ENCODE measurements at regions not wholly inside any gene's neighbourhood (a gene's known extent, or its start where the extent isn't known, plus 50 kb on each side); places are given as distances from the start of the nearest gene placed in this dataset.
"Not testable (repeated sequence)": the region's sequence is repeated elsewhere in the genome, so short reads cannot be mapped to it uniquely, and the experiment has no call there.

DNA sequence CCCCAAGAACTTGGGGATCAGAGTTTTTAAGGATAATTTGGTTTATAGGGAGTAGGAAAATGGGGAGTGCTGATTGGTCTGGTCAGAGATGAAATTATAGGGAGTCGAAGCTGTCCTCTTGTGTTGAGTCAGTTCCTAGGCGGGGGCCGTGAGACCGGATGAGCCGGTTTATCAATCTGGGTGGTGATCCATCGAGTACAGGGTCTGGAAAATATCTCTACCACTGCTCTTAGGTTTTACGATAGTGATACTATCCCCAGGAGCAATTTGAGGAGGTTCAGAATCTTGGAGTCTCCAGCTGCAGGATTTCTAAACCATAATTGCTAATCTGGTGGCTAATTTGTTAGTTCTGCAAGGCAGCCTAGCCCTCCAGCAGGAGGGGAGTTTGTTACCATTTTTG, 403.4 kb downstream of the CDH11 start:
- DNase-seq, result no peak

DNA sequence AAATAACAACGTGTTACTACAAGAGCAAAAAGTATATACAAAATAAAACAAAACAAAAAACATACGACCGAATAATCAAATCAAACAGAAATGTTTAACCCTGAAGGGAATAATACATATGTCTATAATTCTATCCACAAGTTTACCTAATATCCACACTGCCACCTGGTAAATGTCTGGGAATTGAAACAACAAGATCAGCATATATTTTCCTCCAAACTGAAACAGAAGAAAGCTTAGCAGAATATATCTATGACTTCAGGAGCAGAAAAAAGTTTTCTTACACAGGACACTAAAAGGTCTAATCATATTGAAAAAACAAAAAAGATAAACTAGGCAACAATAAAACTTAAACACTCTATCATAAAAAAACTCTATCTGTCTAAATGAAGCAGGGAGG, 404.0 kb downstream of the CDH11 start:
- DNase-seq, result no peak

DNA sequence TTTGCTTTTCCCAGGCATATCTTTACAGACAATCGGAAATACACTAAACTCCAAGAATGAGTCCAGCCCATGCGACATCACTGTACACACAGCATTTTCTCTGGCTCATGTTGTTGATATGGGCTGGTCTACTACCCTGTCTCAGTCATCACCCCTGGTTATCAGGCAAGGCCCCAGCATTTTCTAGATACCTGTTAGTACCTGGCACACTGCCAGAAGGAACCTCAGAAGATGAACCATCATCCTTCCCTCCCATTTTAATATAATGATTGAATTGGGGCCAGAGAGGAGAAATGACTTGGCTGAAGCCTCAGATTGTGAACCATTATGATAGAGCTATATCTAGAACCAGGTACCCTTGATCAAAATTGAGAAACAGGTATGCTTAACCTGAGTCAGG, 406.2 kb downstream of the CDH11 start:
- DNase-seq, result no peak

DNA sequence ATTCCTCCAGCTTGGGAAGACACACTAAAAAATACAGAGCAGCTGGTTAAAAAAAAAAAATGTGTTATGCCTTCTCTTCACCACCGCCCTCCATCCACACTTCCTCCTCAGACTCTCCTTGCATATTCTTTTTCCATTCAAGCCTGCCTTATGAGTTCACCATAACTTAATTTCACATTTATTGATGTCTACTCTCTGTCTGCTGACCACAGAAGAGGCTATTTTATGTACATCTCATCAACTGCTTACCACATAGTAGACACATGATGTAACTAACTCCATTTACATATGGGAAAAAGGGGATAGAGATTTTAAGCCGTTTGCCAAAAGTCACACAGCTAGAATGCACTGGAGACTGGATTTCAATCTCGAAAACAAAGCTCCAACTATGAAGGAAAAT, 409.8 kb downstream of the CDH11 start:
- no peak for DNase-seq

DNA sequence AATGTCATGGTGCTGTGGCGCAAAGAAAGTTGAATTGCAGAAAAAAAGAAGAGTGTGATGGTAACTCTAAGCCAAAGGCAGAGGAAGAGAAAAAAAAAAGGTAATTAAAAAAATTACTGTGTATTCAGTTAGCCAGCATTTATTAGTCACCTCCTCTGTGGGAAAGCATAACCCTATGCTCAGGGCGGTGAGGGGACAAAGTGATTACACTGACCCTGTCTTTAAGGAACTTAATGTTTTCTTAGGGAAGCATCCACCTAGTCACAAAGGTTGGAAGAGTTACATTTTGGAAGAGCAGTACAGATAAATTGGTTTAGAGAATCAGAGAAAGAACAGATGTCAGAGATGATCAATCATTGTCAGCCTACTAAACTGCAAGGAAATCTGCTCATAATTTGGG, 410.3 kb downstream of the CDH11 start:
- no peak for DNase-seq

DNA sequence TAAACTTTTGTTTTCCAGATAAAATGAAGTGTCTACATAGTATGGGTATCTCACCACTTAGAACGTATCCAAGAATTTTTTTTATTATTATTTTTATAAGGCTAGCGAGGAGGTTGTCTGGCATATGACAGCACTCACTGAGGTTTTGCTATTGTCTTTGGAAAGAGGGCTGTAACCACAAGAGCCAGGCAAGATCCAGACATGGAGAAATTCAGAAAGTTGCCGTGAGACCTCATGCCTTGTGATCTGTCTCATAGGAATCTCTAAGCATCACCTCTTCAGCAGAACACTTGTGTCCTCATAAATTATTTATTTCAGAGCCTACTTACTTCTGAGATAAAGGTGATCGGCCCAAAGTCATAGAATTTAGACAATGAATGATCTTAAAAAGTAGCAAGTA, 410.8 kb downstream of the CDH11 start:
- no peak for DNase-seq

DNA sequence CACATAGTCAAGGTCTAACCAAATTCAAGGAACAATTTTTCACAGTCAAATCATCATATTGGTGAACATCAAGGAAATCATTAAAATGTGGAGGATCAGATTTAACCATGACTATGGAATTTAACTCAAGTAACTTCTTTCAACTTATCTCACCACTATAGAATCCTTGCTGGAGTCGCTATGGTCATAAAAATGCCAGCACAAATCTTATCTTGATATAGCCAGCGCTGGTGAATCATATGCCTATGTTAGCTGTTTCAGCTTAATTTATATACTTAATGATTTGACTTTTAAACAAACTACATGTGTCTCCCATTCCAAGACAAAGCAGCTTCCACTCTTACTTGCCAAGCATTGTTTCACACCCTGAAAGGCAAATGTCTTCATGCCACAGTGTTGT, 416.4 kb downstream of the CDH11 start:
- DNase-seq, result no peak

DNA sequence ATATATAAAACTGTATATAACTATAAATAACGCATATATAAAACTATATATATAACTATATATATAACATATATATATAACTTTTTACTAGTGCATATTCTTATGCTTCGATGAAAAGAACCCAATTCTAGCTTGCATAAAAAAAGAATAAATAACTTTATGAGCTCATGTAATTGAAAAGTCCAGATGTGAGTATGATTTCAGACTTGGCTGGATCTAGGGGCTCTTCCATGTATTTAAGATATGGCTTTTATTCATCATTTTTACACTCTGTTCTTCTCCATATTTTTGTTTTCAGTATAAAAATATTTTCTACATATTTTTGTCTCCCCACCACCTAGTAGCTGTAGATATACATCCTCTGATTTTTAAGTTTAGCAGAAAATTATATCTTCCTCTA, 417.5 kb downstream of the CDH11 start:
- no peak for DNase-seq

DNA sequence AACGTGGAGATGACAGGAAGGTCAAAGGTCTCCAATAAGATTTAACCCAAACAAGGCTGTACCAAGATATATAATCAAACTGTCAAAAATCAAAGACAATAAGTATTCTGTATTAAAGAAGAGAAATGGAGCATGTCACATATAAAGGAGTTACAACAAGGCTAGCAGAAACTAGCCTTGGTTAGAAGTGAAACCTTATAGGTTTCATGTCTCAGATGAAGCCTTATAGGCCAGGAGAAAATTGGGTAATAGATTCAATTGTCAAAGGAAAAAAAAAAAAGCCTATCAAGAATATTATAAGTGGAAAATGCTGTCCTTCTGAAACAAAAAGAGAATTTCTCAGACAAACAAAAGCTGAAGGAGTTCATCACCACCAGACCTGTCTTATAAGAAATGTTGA, 419.4 kb downstream of the CDH11 start:
- DNase-seq, result no peak

DNA sequence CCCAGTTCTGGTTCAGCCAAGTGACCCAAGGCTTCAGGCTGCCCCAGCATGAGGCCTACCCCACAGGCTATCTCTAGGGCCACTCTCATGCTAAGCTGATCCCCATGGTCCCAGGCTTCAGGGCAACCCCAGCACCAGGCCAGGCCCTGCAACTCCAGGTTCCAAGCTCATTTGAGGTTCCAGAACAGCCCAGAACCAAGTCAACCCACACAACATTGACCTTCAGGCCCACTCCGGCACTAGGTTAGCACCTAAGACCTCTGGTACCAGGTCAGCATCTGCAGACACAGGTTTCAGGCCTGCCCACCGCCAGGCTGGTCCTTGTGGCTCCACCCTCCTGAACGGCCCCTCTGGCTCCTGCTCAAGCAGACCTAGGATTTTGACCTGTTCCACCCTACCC, 421.2 kb downstream of the CDH11 start:
- no peak for DNase-seq

DNA sequence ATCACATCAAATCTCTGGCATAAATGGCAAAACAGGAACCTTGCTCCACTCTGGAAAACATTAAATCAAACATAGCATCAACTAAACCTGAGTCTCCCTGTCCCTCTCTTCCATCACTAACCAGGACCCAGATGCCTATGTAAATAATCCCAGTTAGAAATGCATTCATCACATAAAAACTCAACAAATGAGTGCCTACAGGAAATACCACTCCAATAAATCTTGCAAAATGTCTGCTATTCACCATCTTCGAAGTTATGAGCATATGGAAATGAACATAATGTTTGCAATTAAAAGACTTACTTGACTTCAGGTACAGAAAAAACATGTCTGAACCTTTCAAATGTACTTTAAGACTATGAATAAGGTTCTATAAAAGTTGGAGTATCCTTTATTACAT, 425.0 kb downstream of the CDH11 start:
- no peak for DNase-seq

DNA sequence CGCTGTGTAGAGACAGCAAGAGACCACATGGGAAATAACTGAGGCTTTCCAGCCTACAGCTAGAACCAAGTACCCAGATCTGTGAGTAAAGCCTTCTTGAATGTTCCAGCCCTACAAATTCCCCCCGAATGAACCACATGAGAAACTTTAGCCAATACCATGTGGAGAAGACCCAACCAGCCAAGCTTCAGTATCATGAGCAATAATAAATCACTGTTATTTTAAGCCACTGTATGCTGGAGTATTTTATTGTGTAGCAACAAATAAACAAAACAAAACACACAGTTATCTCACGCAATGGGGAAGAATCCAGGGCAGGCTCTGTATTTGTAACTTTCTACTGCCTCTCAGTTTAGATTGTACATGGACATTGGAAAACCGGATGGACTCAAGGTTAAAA, 426.2 kb downstream of the CDH11 start:
- DNase-seq, result no peak

DNA sequence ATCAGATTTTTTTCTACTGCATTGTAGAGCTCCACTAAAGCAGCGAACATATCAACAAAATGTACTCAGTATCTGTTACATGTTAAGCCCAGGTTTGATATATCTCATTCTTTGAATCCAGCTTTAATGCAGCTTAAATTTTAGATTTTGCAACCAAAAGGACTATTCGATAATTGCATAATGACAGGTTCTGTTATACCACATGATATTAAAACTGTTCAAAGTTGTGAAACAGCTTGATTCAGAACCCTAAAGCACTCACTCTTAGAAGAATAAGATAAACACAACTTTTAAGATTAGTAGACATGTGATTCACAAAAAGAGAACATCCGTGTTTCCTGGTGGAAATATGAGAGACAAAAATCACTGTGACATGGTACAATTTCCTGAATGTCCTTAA, 427.9 kb downstream of the CDH11 start:
- DNase-seq, result no peak

DNA sequence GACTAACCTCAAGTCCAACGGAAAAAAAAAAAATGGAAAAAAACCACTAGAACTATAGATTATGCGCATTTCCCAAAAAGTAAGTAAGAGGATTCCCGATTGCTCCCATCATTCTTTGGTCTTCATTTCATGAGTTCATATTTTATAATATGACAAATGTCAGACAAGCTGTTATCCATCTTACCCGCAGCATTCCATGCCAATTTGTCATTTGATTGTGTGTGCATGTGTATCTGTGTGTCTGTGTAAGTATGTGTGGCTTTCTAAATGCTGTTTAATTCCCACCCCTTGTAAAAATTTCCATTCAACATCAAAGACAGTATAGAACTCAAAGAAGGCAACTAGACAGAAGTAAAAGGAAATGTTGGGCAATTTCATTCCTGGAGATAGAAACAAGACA, 434.1 kb downstream of the CDH11 start:
- DNase-seq, result no peak

DNA sequence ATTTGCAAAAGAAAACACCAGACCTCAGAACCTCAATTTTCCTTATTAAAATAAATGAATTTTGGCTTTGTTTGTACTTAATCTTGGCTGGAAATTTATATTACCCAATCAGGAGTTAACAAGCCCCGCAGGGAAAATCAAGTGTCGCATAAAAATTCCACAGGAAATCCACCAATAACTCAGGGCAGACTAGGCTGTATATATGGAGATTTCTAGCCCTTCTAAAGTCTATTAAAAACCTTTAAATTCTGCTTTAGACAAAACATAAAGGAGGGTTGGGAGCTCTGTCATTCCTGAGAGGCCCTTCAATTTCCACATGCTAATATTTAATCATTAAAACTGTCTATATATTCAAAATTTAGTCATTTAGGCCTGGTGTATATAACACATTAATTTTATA, 434.7 kb downstream of the CDH11 start:
- DNase-seq, result no peak

DNA sequence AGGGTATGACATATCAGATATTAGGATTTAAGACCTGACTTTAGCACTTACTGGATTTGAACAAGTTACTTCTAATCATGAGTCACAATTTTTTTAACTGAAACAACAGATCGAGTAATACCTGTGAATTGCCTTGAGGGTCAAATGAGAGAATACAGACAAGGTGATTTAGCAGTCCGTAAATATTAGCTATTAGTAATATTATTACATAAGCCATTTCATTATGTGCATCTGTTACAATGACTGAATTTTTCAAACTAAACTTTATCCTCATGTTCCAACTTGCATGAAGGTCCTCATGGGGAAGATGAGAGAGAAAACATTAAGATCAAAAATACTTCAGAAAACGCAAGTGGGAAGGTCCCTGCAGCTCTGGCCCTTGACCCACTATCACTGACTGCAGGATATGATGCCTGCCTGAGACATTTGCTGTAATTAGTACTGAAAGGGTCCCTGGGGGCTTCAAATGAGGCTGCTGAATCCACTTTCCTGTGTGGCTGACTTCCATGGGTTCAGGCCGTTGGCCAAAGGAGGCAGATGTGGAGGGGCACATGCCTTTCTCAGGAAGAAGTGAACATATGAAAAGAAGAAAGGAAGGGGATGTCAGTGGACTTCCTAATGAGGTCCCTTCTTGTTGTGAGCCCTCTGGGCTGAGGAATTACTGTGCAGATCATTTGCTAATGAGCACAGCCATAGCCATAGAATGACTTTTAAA, 441.7 kb downstream of the CDH11 start:
- DNase-seq, result no peak

DNA sequence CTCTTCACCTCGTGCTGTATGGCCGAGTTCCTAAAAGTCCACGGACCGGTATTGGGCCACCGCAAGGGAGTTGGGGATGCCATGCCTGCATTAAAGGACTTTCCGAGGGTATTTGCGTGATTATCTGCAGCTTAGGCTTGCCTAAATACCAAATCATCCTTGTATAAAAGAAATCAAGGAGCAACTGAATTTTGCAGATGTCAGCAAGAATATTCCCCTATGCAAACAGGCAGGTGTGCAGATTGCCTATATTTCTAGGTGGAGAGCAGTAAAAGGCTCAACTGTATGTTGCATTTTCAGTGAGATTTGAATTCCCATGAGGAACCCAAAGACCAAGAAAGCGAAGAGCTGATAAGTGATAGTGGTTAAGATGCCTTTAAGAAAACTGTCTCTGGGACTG, 452.3 kb downstream of the CDH11 start:
- DNase-seq, result no peak

DNA sequence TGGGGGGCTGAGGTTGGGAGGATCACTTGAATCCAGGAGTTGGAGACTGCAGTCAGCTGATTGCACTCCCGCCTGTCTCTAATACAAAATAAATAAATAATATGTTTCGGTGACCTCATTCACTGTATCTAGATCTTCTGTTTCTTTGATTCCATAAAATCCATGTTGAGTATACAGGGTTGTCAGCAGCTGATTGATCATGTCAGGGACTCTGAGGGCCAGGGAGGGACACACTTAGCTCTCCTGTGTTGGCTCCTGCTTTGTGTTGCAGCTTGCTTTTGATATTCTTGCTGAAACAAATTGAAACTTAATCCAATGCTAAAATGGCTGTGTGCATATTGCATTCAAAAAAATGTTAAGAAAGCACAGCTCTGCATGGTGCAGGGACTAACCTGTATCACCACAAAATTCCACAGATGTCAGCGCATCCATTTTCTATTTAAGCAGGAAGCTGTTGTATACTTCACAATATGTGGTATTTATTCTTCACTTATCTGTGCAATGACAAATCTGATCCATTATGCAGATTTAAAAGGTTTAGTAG, 454.5 kb downstream of the CDH11 start:
- DNase-seq, result no peak

DNA sequence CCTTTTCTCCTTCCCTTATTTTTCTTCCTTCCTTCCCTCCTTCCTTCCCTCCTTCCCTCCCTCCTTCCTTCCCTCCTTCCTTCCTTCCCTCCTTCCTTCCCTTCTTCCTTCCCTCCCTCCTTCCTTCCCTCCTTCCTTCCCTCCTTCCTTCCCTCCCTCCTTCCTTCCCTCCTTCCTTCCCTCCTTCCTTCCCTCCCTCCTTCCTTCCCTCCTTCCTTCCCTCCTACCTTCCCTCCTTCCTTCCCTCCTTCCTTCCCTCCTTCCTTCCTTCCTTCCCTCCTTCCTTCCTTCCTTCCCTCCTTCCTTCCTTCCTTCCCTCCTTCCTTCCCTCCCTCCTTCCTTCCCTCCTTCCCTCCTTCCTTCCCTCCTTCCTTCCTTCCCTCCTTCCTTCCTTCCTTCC, 459.6 kb downstream of the CDH11 start:
- not testable (repeated sequence) for DNase-seq

DNA sequence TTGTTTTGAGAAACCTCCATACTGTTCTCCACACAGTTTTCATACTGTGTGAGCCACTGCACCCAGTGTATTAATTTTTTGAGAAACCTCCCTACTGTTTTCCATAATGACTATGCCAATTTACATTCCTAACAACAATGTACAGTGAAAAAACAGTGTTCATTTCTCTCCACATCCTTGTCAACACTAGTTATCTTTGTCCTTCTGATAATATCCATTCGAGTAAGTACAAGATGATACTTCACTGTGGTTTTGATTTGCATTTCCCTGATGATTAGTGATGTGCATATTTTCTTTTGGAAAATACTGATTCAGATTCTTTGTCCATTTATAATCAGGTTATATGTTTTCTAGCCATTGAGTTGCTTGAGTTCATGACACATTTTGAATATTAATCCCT, 462.0 kb downstream of the CDH11 start:
- DNase-seq, result no peak

DNA sequence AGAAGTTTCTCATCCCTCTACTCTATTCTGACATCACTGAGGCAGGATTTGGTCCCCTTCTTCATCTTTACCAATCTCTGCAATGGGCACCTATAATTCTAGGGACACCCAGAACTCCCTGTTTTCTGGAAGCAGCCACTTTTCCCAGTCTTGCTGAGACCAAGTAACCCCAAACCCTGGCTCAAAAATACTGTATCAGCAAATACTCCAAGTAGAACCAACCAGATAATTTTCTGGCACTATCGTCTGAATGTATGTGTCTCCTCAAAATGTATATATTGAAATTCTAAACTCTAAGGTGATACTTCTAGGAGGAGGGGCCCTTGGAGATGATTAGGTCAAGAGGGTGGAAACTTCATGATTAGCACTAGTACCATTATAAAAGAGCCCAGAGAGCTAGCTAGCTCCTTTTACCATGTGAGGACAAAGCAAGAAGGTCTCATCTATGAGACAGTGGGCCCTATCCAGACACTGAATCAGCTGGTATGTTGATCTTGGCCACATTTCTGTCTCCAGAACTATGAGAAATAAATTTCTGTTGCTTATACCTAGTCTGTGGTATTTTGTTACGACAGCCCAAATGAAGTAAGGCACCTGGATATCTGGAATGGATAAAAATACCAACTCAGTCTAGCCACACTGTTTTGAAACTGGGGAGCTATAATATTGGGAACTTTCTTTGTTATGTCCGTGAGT, 464.4 kb downstream of the CDH11 start:
- no peak for DNase-seq

DNA sequence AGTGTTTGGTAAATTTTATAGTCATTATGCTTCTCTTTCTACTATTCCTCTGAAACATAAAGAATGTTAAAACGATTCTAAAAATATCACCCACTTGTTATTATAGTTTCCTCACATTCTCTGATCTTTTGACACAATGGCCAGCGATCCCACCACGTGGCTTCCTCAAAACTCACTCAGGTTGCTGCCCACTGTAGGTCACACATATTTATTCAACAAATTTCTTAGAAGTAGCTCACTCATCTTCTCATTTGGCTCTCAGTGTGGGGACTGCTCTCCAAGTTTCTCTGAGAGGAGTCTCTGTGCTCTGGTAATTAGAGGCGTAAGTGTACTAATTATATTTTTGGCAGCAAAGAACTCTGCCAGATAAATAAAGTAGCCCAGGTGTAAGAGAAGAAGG, 465.4 kb downstream of the CDH11 start:
- no peak for DNase-seq

DNA sequence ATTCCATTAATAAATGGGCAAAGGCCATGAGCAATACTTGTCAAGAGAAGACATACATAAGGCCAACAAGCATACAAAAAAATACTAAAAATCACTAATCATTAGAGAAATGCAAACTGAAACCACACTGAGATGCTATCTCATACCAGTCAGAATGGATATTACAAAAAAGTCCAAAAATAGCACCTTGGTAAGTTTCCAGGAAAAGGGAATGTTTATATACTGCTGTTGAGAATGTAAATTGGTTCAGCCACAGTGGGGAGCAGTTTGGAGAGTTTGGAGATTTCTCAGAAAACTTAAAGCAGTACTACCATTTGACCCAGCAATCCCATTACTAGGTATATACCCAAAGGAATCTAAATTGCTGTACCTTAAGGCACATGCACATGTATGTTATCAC, 467.7 kb downstream of the CDH11 start:
- DNase-seq, result no peak

DNA sequence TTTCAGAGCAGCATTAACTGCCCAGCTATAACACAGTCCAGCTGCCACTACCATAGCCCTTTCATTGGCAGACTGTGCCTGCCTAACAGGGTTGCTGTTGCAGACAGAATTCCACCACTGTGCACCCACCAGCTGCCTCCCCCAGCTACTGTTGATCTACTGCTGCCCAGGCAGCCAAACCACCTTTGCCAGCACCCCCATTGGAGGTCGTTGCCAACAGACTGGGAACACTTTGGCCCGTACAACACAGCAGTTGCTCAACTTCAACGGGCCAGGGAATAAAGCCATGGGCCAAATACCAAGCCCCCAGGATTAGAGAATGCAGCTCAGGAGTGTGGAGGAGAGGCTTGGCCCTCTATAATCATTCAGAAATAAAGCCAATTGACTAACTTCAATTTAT, 473.6 kb downstream of the CDH11 start:
- no peak for DNase-seq

DNA sequence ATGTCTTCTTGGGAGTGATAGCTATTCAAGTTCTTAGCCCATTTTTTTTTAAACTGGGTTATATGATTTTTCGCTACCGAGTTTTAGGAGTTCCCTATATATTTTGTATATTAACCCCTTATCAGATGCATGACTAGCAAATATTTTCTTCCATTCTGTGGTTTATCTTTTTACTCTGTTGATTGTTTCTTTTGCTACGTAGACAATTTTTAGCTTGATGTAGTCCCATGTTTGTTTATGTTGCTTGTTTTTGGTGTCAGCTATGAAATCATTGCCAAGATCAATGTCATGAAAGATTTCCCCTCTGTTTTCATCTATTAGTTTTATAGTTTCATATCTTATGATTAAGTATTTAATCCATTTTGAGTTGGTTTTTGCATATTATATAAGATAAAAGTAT, 480.5 kb downstream of the CDH11 start:
- no peak for DNase-seq
